ENCODE measurements at regions not wholly inside any gene's neighbourhood (a gene's known extent, or its start where the extent isn't known, plus 50 kb on each side); places are given as distances from the start of the nearest gene placed in this dataset.

DNA sequence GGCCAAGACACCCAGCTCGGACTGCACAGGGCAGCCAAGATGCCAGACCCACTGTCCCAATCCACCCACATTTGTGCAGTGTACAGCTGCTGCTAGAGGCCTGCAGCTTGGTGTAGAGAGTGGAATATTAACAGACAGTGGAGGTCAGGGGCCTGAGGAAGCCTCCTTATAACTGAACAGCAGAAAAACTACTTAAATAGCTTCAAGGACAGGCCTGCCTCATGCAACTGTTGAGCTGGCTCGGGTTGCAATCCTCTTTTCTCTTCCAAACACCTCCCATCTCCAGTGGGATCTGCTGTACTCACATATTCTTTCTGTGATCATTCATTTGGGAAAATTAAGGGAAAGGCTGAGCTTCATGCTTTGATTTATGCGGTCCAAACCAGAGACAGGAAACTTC, 1043.2 kb upstream of the TMEM132C start:
- TF ChIP-seq, protein P1, sequence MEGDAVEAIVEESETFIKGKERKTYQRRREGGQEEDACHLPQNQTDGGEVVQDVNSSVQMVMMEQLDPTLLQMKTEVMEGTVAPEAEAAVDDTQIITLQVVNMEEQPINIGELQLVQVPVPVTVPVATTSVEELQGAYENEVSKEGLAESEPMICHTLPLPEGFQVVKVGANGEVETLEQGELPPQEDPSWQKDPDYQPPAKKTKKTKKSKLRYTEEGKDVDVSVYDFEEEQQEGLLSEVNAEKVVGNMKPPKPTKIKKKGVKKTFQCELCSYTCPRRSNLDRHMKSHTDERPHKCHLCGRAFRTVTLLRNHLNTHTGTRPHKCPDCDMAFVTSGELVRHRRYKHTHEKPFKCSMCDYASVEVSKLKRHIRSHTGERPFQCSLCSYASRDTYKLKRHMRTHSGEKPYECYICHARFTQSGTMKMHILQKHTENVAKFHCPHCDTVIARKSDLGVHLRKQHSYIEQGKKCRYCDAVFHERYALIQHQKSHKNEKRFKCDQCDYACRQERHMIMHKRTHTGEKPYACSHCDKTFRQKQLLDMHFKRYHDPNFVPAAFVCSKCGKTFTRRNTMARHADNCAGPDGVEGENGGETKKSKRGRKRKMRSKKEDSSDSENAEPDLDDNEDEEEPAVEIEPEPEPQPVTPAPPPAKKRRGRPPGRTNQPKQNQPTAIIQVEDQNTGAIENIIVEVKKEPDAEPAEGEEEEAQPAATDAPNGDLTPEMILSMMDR (IDR thresholded peaks at IDR 0.05; ENCODE audit: low read depth, low read length) = no peak
- TF ChIP-seq POLR2A (IDR thresholded peaks at IDR 0.05; ENCODE audit: extremely low read depth, insufficient read length) = no peak
- TF ChIP-seq, protein P2, sequence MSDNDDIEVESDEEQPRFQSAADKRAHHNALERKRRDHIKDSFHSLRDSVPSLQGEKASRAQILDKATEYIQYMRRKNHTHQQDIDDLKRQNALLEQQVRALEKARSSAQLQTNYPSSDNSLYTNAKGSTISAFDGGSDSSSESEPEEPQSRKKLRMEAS (IDR thresholded peaks at IDR 0.05; ENCODE audit: low read depth, low read length) = no peak
